ENCODE measurements at regions not wholly inside any gene's neighbourhood (a gene's known extent, or its start where the extent isn't known, plus 50 kb on each side); places are given as distances from the start of the nearest gene placed in this dataset.
"Not testable (repeated sequence)": the region's sequence is repeated elsewhere in the genome, so short reads cannot be mapped to it uniquely, and the experiment has no call there.

- DNase-seq (ENCODE audit: low read depth, low spot score): no peak
Observed at GRCh38 chr11:134944986-134945385, 532.9 kb upstream of the B3GAT1 start.

GRCh38 chr11:134944131-134944530 is 532.1 kb upstream of the B3GAT1 start:
- DNase-seq (ENCODE audit: low read depth, low spot score): no peak

DNA sequence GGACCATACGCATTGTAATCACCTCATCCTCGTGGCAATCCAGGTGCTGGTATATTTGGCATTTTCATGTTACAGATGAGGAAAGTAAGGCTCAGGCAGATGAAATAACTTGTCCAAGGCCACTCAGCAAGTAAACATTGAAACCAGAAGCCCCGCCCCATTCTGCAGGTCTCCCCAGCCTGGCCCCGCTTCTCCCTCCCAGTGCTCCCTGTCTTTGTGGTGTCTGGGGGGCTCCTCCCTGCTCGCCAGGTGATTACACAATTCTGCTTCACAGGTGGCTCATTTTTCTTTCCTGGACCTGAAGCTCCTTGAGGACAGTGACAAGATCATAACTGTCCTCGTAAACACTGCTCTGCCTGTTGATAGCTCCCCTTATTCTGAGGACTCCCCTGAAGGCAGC is 531.5 kb upstream of the B3GAT1 start:
- no peak for DNase-seq (ENCODE audit: low read depth, low spot score)

GRCh38 chr11:134942681-134943080 is 530.6 kb upstream of the B3GAT1 start:
- no peak for DNase-seq (ENCODE audit: low read depth, low spot score)

DNA sequence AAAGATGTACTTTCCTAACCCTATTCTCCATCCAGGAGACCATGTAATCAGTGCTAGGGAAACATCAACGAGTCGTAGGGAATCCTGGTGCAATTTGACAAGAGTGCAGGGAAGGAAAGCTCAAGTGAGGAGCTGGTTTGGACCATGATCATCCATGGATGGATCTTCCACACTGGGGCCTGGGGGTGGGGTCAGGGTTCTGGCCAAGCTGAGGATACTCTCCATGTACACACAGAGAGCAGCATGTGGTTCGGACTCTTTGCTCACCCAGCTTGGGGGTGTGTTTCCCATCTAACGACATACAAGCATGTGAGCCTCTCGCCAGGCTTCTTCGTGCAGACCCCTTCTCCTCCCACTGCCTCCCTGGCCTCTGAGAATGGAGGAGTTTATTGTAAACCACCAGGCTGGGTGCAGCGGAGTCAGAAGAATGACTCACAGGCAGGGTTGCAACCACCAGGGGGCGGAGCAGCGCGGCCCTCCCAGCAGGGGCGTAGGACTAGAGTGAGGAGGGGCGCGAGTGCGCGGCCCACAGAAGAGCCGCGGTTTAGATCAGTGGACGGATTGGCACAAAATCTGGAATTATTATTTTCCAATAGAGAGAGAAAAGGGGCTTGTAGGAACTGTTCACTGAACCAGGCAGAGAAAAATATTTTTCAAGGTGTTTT is 530.0 kb upstream of the B3GAT1 start:
- not testable (repeated sequence) for DNase-seq (ENCODE audit: low read depth, low spot score)

GRCh38 chr11:134941326-134941725 is 529.3 kb upstream of the B3GAT1 start:
- DNase-seq (ENCODE audit: low read depth, low spot score): no peak

- DNase-seq (ENCODE audit: low read depth, low spot score): no peak
Observed at GRCh38 chr11:134940441-134941126, 528.5 kb upstream of the B3GAT1 start.

DNA sequence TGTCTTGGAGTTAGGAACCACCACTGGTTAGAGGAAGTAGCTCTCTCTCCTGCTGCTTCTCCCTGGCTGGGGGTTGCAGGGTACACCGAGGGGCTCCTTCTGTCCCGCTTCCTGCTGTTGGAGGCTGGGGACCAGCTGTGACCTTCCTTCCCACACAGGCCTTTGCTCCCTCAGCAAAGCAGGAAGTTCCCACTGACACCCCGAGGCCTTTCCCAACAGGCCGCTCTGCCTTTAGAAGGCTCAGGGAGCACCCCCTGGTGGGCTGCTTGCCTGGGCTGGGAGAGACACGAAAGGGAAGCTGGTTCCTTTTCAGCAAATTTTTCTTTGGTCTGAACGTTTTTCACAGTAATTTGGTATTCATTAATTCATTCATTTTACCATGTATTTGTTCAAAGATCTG is 527.9 kb upstream of the B3GAT1 start:
- no peak for DNase-seq (ENCODE audit: low read depth, low spot score)

DNA sequence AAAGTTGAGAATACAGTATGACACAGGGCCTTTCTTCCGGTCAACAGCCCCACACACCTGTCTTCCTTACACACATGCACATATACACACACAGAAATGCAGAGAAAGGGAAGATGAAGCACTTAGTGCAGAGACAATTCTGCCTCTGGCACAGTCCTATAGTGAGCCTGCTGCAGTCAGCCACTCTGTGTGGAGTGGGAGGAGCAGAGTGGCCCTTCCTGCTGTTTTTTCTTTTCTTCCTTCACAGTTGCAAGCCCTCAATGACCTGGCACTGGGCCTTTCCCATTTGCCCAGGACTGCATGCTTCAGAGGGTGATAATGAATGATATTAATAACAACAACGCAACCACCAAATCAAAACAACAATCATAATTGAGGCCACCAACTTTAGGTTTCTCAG is 527.0 kb upstream of the B3GAT1 start:
- no peak for DNase-seq (ENCODE audit: low read depth, low spot score)

DNA sequence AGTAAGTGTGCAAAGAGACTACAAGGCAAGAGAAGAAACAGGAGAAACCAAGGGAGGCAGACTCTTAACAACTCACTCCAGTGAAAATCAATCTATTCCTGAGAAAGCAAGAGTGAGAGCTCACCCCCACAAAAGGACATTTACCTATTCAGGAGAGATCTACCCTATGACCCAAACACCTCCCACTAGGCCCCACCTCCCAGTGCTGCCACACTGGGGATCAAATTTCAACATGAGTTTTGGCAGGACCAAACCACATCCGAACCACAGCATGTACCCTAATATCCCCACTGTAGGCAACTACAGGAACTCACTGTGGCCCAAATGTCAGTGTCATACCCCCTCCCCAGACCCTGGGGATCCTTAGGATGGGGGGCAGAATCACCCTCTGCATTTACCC is 526.2 kb upstream of the B3GAT1 start:
- no peak for DNase-seq (ENCODE audit: low read depth, low spot score)

GRCh38 chr11:134937193-134937592 is 525.2 kb upstream of the B3GAT1 start:
- DNase-seq (ENCODE audit: low read depth, low spot score): not testable (repeated sequence)

DNA sequence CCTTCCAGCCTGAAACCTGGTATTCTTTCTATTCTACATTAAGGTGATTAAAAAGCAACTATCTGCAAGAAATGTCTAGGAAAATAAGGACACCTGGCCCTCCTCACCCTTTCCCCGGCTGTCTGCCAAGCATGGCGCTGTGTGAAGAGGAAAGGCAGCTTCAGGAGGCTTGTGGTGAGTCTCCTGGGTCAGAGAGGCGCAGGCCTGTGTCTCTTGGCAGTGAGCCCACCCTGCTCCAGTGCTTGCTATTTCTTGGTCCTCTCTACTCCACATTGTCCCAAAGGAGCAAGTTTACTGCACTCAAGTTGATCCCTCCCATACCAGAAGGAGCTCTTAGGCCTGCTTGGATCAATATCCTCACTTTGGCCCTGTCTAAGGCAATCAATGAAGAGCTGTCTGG is 520.7 kb upstream of the B3GAT1 start:
- no peak for DNase-seq (ENCODE audit: low read depth, low spot score)

DNA sequence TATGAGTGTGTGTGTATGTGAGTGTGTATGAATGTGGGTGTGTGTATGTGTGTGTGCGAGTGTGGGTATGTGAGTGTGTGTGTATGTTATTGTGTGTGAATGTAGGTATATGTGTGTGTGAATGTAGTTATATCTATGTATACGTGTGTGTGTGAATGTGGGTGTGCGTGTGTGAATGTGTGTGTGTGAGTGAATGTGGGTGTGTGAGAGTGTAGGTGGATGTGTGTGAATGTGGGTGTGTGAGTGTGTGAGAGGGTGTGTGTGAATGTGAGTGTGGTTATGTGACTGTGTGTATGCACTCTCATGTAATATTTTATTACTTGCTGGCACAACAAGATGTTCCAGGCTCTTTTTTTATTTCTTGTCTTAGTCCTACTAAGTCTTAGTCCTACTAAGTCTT is 513.4 kb upstream of the B3GAT1 start:
- DNase-seq (ENCODE audit: low read depth, low spot score): no peak

GRCh38 chr11:134923441-134923840 is 511.4 kb upstream of the B3GAT1 start:
- no peak for DNase-seq (ENCODE audit: low read depth, low spot score)

- DNase-seq (ENCODE audit: low read depth, low spot score): no peak
Observed at GRCh38 chr11:134921938-134922337, 509.9 kb upstream of the B3GAT1 start.

- DNase-seq (ENCODE audit: low read depth, low spot score): no peak
Observed at GRCh38 chr11:134920851-134921608, 509.0 kb upstream of the B3GAT1 start.

GRCh38 chr11:134916421-134917213 is 504.6 kb upstream of the B3GAT1 start:
- no peak for DNase-seq (ENCODE audit: low read depth, low spot score)

- no peak for DNase-seq (ENCODE audit: low read depth, low spot score)
Observed at GRCh38 chr11:134915881-134916280, 503.8 kb upstream of the B3GAT1 start.

- DNase-seq (ENCODE audit: low read depth, low spot score): no peak
Observed at GRCh38 chr11:134915212-134915611, 503.2 kb upstream of the B3GAT1 start.

DNA sequence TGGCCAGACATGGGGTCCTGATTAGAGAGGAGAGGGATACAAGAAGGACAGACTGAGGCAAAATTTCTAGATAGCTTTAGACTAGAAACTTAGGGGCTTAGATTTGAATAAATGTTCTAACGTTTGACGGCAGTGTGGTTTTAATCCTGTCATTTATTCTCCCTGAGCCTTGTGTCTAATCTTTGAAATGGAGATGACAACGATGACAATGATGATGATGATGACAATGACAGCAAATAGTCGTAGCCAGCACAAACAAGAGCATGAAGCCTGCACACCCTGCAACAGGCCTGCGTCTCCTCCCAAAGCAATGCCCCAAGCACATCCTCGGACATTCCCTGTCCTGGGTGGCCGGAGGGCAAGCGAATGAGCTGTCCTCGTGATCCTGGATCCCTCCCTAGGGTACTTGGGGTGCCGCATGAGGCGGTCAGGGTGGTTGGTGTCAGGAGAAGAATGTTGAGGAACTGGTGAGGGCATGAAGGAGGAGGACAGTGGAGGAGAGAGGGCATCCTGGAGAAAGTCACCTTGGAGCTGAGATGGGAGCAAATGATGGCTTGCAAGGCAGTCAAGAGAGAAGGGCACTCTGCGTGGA is 502.1 kb upstream of the B3GAT1 start:
- no peak for DNase-seq (ENCODE audit: low read depth, low spot score)

DNA sequence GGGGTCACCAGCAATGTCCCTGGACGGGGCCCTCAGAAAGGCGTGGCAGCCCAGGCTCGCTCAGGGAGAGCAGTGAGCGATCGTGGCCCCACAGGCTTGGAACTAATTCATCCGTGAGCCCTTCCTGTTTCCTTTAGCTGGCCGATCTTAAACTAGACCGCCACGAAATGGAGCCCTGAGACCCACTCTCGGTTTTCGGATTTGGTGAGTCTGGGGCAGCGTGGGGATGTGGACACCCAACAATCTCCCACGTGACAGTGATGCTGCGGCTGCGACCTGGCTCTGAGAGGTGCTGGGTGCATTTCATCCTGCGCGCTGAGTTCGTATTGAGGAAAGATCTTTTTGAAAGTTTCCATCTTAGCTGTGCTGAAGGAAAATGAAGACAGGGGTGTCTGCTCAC is 501.3 kb upstream of the B3GAT1 start:
- DNase-seq (ENCODE audit: low read depth, low spot score): no peak

All from smooth muscle cell of the brain vasculature (primary cell).